IPS-NIHi7 (cell line): ENCODE measurements at regions not wholly inside any gene's neighbourhood (a gene's known extent, or its start where the extent isn't known, plus 50 kb on each side); places are given as distances from the start of the nearest gene placed in this dataset.
A peak's percentile ranks its signal among the peaks of the same experiment; 100 is the strongest.
"Not testable (repeated sequence)": the region's sequence is repeated elsewhere in the genome, so short reads cannot be mapped to it uniquely, and the experiment has no call there.

Experiments used
- DNase-seq: peaks from one replicate; pipeline ENCODE4 v3.0.0; 2012; ENCODE audit warnings: mixed read lengths; ENCODE audit errors: extremely low spot score

GRCh38 chr1:25022361-25023189 is 92.5 kb upstream of the RUNX3 start:
- peak; percentile 67 for DNase-seq

- DNase-seq: no peak
Observed at GRCh38 chr1:25021591-25022215, 91.6 kb upstream of the RUNX3 start.

GRCh38 chr1:25020851-25021590 is 90.9 kb upstream of the RUNX3 start:
- no peak for DNase-seq

- DNase-seq: no peak
Observed at GRCh38 chr1:25020173-25020845, 90.2 kb upstream of the RUNX3 start.

GRCh38 chr1:25019337-25020172 is 89.5 kb upstream of the RUNX3 start:
- DNase-seq: peak; percentile 43

GRCh38 chr1:25018943-25019336 is 88.9 kb upstream of the RUNX3 start:
- DNase-seq: no peak

GRCh38 chr1:25018110-25018735 is 88.1 kb upstream of the RUNX3 start:
- no peak for DNase-seq

GRCh38 chr1:25017436-25018109 is 87.5 kb upstream of the RUNX3 start:
- DNase-seq: peak; percentile 50

GRCh38 chr1:25012966-25013962 is 83.2 kb upstream of the RUNX3 start:
- no peak for DNase-seq

GRCh38 chr1:25011943-25012638 is 82.0 kb upstream of the RUNX3 start:
- no peak for DNase-seq

GRCh38 chr1:25011275-25011674 is 81.2 kb upstream of the RUNX3 start:
- DNase-seq: no peak

GRCh38 chr1:25009671-25010262 is 79.7 kb upstream of the RUNX3 start:
- DNase-seq: no peak

GRCh38 chr1:25008192-25008485 is 78.1 kb upstream of the RUNX3 start:
- DNase-seq: no peak

GRCh38 chr1:25007390-25008191 is 77.5 kb upstream of the RUNX3 start:
- not testable (repeated sequence) for DNase-seq

- no peak for DNase-seq
Observed at GRCh38 chr1:25006770-25007169, 76.7 kb upstream of the RUNX3 start.

GRCh38 chr1:25004355-25004754 is 74.3 kb upstream of the RUNX3 start:
- DNase-seq: no peak
